HK-2 (cell line): ENCODE measurements at regions not wholly inside any gene's neighbourhood (a gene's known extent, or its start where the extent isn't known, plus 50 kb on each side); places are given as distances from the start of the nearest gene placed in this dataset.
"Not testable (repeated sequence)": the region's sequence is repeated elsewhere in the genome, so short reads cannot be mapped to it uniquely, and the experiment has no call there.

Source experiments
- DNase-seq: peaks from one replicate; pipeline ENCODE4 v3.0.0-alpha.2; 2018; ENCODE audit not compliant: unreplicated experiment

DNA sequence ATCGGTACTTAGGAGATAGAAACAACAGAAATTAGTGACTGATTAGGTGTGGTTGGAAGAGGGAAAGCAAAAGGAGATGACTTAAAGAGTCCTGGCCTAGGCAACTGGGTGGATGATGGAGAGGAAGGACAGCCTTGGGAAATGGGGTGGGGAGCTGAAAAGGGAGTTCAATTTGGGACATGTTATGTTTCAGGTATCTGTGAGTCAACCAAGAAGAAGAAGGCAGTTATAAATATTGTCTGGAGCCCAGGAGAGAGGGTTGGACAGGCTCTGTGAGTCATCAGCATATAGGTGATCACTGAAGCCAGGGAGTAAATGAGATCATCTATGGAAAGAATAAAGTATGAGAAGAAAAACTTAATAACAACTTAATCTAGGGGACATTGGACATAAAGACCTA lies 357.7 kb downstream of the NPR3 start:
- no peak for DNase-seq

DNA sequence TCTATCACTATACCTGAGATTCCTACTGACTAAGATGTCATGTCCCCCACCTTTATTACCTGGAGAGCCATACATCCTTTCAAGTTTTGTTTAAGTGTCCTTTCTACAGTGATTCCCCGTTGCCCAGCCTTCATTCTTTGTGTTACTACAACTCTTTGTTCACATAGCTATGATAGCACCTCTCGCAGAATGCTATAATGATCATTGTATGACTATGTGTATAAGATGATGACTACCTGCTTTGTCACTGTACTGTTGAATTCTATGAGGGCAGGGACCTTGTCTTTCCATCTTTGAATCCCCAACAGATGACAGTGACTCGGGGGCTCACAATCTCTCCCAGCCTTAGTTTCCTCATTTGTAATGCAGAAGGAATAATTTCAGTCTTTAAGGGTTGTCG lies 361.2 kb downstream of the NPR3 start:
- no peak for DNase-seq

DNA sequence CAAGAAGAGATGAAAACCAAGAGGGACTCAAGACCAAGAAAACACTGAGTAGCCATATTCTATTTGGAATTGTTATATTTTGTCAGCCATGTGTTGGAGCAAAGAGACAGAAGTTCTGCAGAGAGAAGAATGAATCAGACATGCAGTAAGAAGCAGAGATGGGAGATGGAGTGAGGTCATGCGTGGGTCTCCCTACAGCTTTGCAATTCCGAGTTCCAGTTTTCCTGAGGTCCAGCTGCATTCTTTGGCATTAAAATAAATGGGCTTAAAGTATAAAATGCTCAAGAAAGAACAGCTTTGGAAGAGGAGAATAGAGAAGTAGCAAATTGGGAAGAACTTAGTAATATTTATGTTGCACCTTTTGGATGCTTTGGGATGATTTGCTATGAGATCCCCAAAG lies 361.6 kb downstream of the NPR3 start:
- no peak for DNase-seq

DNA sequence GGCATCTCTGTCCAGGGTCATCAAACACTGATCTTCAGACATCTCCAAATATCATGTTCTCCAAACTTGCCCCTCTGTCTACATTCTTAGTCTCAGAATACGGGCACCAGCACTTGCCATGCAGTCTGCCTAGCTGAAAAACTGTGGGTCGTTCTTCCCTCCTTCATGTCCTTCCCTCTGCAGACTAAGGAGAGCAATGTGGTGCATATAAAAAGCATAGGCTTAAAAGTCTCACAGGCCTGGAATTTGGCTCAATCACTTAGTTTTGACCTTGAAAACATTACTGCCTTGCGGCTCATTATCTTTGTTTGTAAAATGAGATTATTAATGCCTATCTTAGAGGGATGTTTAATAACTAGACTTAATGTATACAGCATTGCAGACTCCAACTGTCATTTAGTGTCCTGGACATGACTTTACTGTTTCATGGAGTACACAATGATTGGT lies 362.8 kb downstream of the NPR3 start:
- DNase-seq = no peak

DNA sequence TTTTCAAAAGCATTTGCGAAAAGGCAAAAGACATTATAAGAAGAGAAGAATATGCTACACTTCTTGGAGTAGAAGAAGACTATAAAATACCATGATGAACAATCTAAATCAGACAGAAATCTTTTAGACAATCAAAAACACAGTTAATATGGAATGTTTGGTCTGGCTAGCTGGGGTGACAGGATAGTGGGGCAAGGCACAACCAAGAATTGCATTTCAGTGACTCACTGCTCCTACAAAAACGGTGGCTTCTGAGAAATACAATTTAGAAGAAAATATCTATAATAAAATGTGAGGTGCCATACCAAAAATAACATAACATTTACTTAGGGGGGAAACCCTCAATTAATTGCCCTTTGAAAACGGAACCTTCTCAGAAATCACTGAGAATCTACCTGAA lies 363.4 kb downstream of the NPR3 start:
- no peak for DNase-seq

DNA sequence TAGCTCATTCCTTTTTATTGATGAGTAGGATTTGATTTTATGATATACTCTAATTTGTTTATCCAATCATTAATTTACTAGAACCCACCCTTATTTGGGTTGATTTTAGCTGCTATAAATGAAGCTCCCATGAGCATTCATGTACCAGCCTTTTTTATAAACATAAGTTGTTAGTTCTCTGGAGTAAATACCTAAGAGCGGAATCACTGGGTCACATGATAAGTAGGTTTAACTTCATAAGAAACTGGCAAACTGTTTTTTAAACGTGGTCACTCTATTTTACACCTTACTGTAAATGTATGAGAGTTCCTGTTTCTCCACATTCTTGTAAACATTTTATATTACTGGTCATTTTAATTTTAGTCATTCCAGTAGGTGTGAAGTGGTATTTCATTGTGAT lies 364.6 kb downstream of the NPR3 start:
- no peak for DNase-seq

DNA sequence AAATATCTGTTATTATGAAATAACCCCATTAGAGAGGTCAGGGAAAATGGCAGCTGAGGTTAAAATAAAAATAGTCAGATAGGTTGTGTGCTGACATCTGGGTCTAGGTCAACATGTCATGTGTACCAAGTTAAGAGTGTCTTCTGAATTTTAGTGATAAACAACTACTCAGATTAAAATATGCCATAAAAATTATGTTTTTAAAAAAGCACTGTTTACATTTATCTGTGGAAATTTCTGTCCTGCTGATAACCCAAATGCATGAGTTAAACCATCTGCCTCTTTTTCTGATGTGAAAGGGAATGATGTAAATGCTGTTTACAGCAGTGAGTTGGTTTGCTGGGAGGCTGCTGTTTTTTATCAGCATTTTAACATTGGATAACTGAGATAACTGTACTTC lies 361.2 kb upstream of the TARS1 start:
- DNase-seq = no peak

DNA sequence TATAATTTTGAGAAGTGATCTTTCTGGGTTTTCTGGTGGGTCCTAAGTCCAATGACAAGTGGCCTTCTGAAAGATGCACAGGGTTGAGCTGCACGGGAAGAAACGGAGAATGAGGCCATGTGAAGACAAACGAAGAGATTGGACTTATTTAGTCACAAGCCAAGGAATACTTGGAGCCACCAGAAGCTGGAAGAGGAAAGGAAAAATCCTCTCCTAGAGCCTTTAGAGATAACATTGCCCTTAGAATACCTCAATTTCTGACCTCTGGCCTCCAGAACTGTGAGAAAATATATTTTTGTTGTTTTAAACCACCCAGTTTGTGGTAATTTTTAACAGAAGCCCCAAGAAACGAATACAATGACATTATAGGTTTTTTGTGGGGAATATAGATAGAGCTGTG lies 360.5 kb upstream of the TARS1 start:
- DNase-seq = no peak

DNA sequence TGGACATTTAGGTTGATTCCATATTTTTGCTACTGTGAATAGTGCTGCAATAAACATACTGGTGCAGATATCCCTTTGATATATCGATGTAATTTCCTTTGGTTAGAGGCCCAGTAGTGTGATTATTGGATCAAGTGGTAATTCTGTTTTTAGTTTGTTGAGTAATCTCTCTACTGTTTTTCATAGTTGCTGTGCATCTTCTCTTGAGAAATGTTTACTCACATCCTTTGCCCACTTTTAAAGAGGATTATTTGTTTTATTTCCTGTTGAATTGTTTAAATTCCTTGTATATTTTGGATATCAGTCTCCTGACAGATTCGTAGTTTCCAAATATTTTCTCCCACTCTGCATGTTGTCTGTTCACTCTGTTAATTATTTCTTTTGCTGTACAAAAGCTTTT lies 352.6 kb upstream of the TARS1 start:
- DNase-seq = no peak

DNA sequence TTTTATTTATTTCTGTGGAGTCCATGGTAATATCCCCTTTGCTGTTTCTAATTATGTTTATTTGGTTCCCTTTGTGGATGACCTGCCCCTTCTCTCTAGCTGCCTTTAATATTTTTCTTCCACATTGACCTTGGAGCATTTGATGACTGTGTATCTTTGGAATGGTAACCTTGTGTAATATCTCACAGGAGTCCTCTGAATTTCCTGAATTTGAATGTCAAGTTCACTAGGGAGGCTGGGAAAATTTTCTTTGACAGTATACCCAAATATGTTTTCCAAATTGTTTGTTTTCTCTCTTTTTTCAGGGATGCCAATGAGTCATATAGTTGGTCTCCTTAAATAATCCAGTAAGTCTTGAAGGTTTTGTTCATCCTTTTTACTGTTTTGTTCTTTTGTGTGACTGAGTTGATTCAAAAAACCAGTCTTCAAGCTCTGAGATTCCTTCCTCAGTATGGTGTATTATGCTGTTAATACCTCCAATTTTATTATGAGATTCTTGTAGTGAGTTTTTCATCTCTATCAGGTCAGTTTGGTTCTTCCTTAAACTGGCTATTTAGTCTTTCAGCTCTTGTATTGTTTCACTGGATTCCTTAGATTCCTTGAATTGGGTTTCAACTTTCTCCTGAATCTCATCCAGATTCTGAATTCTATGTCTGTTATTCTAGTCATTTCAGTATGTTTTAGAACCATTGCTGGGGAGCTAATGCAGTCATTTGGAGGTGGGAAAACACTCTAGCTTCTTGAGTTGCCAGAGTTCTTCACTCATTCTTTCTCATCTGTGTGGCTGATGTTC lies 349.0 kb upstream of the TARS1 start:
- DNase-seq = no peak

DNA sequence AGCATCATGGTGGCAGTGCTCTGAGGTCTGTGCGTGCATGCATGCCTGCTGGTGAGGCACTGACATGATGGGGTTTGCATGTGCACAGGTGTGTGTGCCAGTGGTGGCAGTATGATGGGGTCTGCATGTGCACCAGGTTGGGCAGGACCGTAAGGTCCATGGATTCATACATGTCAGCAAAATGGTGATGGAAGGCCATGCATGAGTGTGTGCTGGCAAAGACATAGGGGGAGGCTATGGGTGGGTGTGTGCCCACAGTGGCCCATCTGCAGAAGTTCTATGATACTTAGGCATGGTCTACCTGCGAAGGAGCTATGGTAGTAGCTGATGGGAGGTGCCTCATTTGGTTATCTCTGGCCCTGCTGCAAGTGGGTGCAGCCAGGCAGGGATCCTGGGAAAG lies 348.0 kb upstream of the TARS1 start:
- no peak for DNase-seq

DNA sequence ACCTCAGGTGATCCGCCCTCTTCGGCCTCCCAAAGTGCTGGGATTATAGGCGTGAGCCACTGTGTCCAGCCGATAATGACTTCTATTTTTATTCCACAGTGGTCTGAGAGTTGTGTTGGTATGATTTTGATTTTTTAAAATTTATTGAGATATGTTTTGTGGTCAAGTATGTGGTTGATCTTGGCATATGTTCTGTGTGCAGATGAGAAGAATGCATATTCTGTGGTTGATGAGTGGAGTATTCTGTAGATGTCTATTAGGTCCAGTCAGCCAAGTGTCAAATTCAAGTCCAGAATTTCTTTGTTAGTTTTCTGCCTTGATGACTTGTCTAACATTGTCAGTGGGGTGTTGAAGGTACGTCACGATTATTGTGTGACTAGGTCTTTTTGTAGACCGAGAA lies 338.2 kb upstream of the TARS1 start:
- DNase-seq = no peak

DNA sequence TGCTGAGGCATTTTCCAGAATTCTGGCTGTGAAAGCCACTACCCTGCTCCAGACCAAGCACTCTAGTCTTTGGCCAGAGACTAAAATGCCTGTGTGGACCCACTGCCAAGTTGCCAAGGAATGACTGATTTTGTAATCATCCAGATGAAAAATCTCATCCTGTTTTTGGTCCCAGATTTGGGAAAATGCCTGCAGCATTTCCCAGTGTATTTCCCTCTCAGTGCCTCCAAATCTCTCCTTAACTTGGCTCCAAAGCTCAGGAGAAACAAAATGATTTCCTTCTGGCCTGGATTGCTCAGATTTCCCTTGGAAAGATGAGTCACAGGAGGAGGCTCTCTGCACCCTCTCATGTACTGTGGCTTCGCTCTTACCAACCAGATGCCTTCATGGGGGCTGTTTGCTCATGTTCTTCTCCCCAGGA lies 335.2 kb upstream of the TARS1 start:
- DNase-seq = no peak

DNA sequence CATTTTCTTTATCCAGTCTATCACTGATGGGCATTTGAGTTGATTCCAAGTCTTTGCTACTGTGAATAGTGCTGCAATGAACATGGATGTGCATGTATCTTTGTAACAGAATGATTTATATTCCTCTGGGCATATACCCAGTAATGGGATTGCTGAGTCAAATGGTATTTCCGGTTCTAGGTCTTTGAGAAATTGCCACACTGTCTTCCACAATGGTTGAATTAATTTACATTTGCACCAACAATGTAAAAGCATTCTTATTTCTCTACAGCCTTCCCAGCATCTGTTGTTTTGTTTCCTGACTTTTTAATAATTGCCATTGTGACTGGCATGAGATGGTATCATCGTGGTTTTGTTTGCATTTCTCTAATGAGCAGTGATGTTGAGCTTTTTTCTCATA lies 330.3 kb upstream of the TARS1 start:
- DNase-seq = not testable (repeated sequence)

DNA sequence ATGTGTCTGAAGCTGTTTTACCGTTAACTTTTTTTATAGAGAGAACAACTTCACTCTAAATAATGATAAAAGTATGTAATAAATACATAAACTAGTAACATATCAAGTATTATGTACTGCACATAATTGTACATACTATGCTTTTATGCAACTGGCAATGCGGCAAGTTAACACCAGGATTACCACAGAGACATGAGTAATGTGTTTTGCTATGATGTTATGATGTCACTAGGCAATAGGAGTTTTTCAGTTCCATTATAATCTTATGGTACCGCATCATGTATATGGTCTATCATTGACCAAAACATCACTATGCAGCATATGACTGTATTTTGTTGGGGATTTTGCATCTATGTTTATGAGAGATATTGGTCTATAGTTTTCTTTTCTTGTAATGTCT lies 326.4 kb upstream of the TARS1 start:
- DNase-seq = no peak

DNA sequence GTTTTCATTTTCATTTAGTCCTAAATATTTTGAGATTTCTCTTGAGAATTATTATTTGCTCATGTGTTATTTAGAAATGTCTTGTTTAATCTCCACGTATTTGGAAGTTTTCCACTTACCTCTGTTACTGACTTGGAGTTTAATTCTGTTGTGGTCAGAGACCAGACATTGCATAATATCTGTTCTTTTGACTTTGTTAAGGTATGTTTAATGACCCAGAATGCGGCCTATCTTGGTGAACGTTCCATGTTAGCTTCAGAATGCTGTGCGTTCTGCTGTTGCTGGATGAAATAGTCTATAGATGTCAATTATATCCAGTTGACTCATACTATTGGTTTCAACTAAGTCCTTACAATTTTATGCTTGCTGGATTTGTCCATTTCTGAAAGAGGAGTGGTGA lies 325.3 kb upstream of the TARS1 start:
- no peak for DNase-seq

DNA sequence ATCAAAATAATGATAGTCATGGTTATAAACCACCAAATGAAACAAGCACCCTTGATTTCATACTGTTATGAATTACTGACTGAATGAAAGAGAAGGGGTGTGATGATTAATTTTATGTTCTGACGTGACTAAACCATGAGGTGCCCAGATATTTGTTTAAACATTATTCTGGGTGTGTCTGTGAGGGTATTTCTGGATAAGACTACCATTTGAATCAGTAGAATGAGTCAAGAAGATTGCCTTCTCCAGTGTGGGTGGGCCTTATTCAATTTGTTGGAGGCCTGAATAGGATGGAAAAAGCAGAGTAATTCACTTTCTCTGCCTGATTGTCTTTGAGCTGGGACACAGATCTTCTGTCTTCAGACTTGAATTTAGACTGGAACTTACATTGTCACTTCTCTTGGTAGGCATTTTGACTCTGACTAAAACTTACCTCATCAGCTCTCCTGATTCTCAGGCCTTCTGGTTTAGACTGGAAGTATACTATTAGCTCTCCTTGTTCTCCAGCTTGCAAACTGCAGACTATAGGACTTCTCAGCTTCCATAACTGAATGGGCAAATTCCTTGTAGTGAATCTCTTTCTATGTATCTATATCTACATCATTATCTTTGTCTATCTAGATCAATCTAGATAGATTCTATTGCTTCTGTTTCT lies 321.9 kb upstream of the TARS1 start:
- no peak for DNase-seq

DNA sequence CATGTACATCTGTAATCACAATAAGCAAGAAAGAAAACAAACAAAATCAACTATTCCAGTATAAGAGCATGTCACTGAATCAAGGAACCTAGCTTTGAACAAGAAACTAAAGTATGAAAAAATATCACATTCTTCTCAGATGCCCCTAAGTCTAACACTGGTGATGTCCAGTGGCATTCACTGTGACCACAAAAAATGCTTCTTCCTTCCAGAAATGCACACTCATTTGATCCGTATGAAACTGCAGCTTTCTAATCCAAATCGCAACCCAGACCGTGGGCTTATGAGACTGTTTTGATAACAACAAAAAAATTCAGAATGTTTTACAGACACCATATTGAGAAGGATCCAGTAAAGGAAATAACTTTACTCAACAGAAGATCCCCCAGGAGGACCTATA lies 320.1 kb upstream of the TARS1 start:
- DNase-seq = no peak

DNA sequence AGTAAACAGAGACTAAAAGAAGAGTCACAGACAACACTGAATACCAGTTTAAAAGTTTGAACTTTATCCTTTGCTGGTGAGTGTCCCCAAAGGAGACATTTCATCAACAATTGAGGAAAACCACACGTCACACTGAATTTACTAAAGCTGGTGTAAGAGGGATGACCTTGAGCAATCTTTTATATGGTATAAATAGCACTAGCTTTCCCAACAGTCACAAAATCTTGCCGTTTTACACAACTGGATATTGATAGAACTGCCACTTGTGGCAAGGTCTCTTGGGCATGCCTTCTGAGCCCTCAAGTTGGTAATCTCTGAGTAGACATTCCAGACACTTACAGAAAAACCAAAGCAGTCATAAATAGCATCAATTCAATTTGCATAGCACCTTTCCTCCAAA lies 311.5 kb upstream of the TARS1 start:
- no peak for DNase-seq

DNA sequence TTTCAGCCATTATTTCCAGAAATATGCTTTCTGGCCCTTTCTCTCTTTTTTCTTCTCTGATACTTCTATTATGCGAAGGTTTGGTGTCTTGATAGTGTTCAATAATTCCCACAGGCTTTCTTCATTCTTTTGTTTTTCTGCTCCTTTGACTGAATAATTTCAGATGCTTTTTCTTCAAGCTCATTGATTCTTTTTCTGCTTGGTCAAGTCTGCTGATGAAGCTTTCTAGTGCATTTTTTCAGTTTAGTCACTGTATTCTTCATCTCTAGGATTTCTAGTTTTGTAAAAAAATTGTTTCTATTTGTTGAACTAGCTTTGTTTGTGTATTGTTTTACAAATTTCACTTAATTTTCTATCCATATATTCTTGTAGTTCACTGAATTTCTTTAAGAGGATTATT lies 304.0 kb upstream of the TARS1 start:
- no peak for DNase-seq

DNA sequence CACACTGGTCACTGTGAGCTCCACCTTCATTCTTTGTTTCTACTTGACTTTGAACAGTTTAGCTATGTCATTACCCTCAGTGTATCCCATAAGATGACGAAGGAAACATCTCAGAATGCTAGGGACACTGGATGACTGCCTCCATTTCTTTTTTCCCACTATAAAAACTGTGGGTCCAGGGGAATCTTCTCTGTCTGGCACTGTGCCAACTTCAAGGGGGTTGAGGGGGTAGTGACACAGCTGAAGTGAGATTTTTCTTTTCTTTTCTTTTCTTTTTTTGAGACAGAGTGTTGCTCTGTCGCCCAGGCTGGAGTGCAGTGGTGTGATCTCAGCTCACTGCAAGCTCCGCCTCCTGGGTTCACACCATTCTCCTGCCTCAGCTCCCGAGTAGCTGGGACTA lies 302.6 kb upstream of the TARS1 start:
- DNase-seq = not testable (repeated sequence)

DNA sequence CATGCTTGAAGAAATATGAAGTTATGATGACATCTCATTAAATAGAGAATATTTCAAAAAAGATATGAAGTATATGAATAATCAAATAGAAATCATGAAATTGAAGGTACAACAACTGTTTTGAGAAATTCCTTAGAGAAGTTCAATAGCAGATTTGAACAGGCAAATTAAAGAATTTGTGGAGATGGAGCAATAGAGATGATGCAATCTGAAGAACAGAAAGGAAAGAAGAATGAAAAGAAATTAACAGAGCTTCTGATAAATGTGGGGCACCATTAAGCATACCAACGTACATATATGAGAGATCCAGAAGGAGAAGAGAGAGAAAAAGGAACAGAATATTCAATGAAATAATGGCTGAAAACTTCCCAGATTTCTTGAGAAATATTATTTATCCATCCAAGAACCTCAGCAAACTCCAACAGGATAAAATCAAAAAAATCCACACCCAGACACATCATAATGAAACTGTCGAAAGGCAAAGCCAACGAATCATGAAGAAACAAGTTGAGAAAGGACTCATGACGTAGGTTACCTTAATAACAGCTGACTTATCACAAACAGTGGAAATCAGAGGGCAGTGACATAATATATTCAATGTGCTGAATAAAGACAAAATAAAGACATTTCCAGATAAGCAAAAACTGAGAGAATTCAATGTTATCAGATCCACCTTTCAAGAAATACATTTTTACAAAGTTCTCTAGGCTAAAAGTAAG lies 297.2 kb upstream of the TARS1 start:
- no peak for DNase-seq

DNA sequence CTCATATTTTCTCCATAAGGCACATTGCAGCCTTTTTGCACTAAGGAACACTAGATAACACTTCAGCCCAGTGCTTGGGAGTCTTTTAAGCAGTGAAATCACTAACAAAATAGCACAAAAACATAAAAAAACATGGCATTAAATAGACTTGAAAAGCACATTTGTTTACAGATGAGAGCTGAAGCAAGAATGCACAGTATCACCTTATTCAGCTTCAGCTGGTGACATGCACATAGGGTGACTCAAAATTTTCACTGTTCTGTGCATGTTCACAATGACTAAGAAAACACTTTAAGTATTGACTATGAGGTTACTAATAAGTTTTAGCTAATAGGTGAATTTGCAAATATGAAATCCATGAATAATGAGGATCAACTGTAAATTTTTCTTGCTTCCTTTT lies 293.9 kb upstream of the TARS1 start:
- DNase-seq = no peak
